WTC11 (cell line): ENCODE measurements at regions not wholly inside any gene's neighbourhood (a gene's known extent, or its start where the extent isn't known, plus 50 kb on each side); places are given as distances from the start of the nearest gene placed in this dataset.
A peak's percentile ranks its signal among the peaks of the same experiment; 100 is the strongest.

Source experiments
- ATAC-seq: fragments of 200-7000 bp; cut with Tn5 transposase; 2 replicates; pipeline ENCODE4 v1.10.0; 2021; ENCODE audit warnings: mild to moderate bottlenecking, moderate library complexity
- CTCF ChIA-PET: fragments of 300-600 bp; sonication (Branson Sonifier 250); formaldehyde crosslinking; loops from one replicate; lab custom pipeline; 2021; ENCODE audit warnings: antibody characterized with exemption; lab: Charles Lee
- POLR2A ChIA-PET: fragments of 350-600 bp; sonication (Branson Sonifier 250); formaldehyde crosslinking; loops from one replicate; lab custom pipeline; 2021; ENCODE audit warnings: antibody characterized with exemption; lab: Charles Lee
- DNase-seq: peaks from one replicate; pipeline ENCODE4 v3.0.0; 2021; ENCODE audit warnings: low spot score
- H3K27ac Mint-ChIP-seq: 2 replicates; pipeline ENCODE4 v1.8.0; 2021; ENCODE audit warnings: mixed read lengths
- H3K27me3 Mint-ChIP-seq: 2 replicates; pipeline ENCODE4 v1.8.0; 2021; ENCODE audit warnings: low read depth, mild to moderate bottlenecking, moderate library complexity, mixed read lengths
- H3K36me3 Mint-ChIP-seq: 2 replicates; pipeline ENCODE4 v1.8.0; 2021; ENCODE audit warnings: mixed read lengths
- H3K4me1 Mint-ChIP-seq: 2 replicates; pipeline ENCODE4 v1.8.0; 2022; ENCODE audit warnings: mixed read lengths
- H3K4me3 Mint-ChIP-seq: 2 replicates; pipeline ENCODE4 v1.8.0; 2021; ENCODE audit warnings: mild to moderate bottlenecking, moderate library complexity, mixed read lengths
- H3K9me3 Mint-ChIP-seq: 2 replicates; pipeline ENCODE4 v1.8.0; 2021; ENCODE audit warnings: mixed read lengths
- E2F1 ChIP-seq: sonication (generic); formaldehyde crosslinking; IDR thresholded peaks from 2 replicates; pipeline ENCODE4 v1.8.0; 2022; ENCODE audit warnings: mild to moderate bottlenecking, missing genetic modification reagents
- EMX1 ChIP-seq: fragments of 250-450 bp; sonication (Bioruptor Pico); IDR thresholded peaks from 2 replicates; pipeline ENCODE4 v1.8.0; 2021; ENCODE audit warnings: mild to moderate bottlenecking
- ETV6 ChIP-seq: sonication (generic); formaldehyde crosslinking; IDR thresholded peaks from 2 replicates; pipeline ENCODE4 v1.8.1; 2022; ENCODE audit warnings: mild to moderate bottlenecking, missing genetic modification reagents
- FOXP1 ChIP-seq: sonication (generic); formaldehyde crosslinking; IDR thresholded peaks from 2 replicates; pipeline ENCODE4 v1.8.0; 2022; ENCODE audit warnings: missing genetic modification reagents, mild to moderate bottlenecking, moderate library complexity, borderline replicate concordance
- MAX ChIP-seq: sonication (generic); formaldehyde crosslinking; IDR thresholded peaks from 2 replicates; pipeline ENCODE4 v1.8.0; 2022; ENCODE audit warnings: mild to moderate bottlenecking, missing genetic modification reagents
- MLX ChIP-seq: sonication (generic); formaldehyde crosslinking; IDR thresholded peaks from 2 replicates; pipeline ENCODE4 v1.8.1; 2023; ENCODE audit warnings: mild to moderate bottlenecking, missing genetic modification reagents, moderate library complexity
- NFE2L1 ChIP-seq: sonication (generic); formaldehyde crosslinking; IDR thresholded peaks from 2 replicates; pipeline ENCODE4 v1.8.1; 2023; ENCODE audit warnings: missing genetic modification reagents
- OVOL2 ChIP-seq: fragments of 250-450 bp; sonication (Bioruptor Pico); IDR thresholded peaks from 2 replicates; pipeline ENCODE4 v1.9.0; 2021; ENCODE audit warnings: mild to moderate bottlenecking, borderline replicate concordance
- PRDM15 ChIP-seq: sonication (generic); formaldehyde crosslinking; IDR thresholded peaks from 2 replicates; pipeline ENCODE4 v1.8.0; 2022; ENCODE audit warnings: missing genetic modification reagents
- RELA ChIP-seq: sonication (generic); formaldehyde crosslinking; IDR thresholded peaks from 2 replicates; pipeline ENCODE4 v1.8.1; 2022; ENCODE audit warnings: missing genetic modification reagents, mild to moderate bottlenecking, borderline replicate concordance
- SP1 ChIP-seq: sonication (generic); formaldehyde crosslinking; conservative IDR thresholded peaks from 2 replicates; pipeline ENCODE4 v1.8.1; 2022; ENCODE audit warnings: missing genetic modification reagents
- USF2 ChIP-seq: sonication (generic); formaldehyde crosslinking; IDR thresholded peaks from 2 replicates; pipeline ENCODE4 v1.8.1; 2023; ENCODE audit warnings: mild to moderate bottlenecking, missing genetic modification reagents, moderate library complexity
- ZBTB21 ChIP-seq: sonication (generic); formaldehyde crosslinking; IDR thresholded peaks from 2 replicates; pipeline ENCODE4 v1.8.1; 2023; ENCODE audit warnings: mild to moderate bottlenecking, missing genetic modification reagents, borderline replicate concordance
- ZNF281 ChIP-seq: sonication (generic); formaldehyde crosslinking; IDR thresholded peaks from 2 replicates; pipeline ENCODE4 v1.8.0; 2023; ENCODE audit warnings: mild to moderate bottlenecking, missing genetic modification reagents
- ZNF425 ChIP-seq: fragments of 250-450 bp; sonication (Bioruptor Pico); conservative IDR thresholded peaks from 2 replicates; pipeline ENCODE4 v1.9.0; 2021; ENCODE audit warnings: mild to moderate bottlenecking
- ZNF532 ChIP-seq: fragments of 250-450 bp; sonication (Bioruptor Pico); IDR thresholded peaks from 2 replicates; pipeline ENCODE4 v1.9.0; 2021; ENCODE audit warnings: mild to moderate bottlenecking, borderline replicate concordance

GRCh38 chr18:8937160-8938094 lies 165.1 kb upstream of the NDUFV2 start:
- Mint-ChIP-seq H3K36me3 (peaks cover 23% of the 10 kb centered on the region), H3K4me1 (peaks cover 61% of the 10 kb centered on the region), H3K27me3 (peaks cover 10% of the 10 kb centered on the region; the same call in 1 of the 2 replicates), H3K9me3 (peaks cover 27% of the 10 kb centered on the region), H3K27ac (peak overlapping the region; percentile 94), H3K4me3 (no peak overlapping the region; the same call in 1 of the 2 replicates)
- CTCF ChIA-PET = no interaction called here
- POLR2A ChIA-PET = no interaction called here
- ATAC-seq (peak; percentile 78), DNase-seq (no peak)
- TF ChIP-seq USF2 (CRISPR knock-in tag) (peak; percentile 42), MAX (CRISPR knock-in tag) (0 out of 2 replicates have a peak, but pooled peaks have one; percentile 32), ZBTB21 (CRISPR knock-in tag) (no peak), ETV6 (CRISPR knock-in tag) (no peak), NFE2L1 (CRISPR knock-in tag) (no peak), E2F1 (no peak), ZNF532 (CRISPR knock-in tag) (no peak), ZNF425 (CRISPR knock-in tag) (no peak), FOXP1 (no peak), ZNF281 (CRISPR knock-in tag) (no peak), EMX1 (CRISPR knock-in tag) (no peak), MLX (no peak), SP1 (CRISPR knock-in tag) (no peak), OVOL2 (CRISPR knock-in tag) (no peak), PRDM15 (no peak), RELA (CRISPR knock-in tag) (no peak)
